GM12865 (cell line): ENCODE measurements at regions not wholly inside any gene's neighbourhood (a gene's known extent, or its start where the extent isn't known, plus 50 kb on each side); places are given as distances from the start of the nearest gene placed in this dataset.

Experiments
- DNase-seq: peaks from one replicate; pipeline ENCODE4 v3.0.0; 2010; ENCODE audit warnings: low read depth
- H3K4me3 ChIP-seq: 2 replicates; pipeline ENCODE4 v1.5.1; 2011; ENCODE audit warnings: mild to moderate bottlenecking, low read depth, low read length, control low read depth
- TF ChIP-seq, protein P1 (sequence below): IDR thresholded peaks from 2 replicates; pipeline ENCODE4 v1.5.1; 2011; ENCODE audit warnings: low read length, control low read depth, low read depth, inconsistent platforms; ENCODE audit not compliant: insufficient read depth; ENCODE audit errors: missing control alignments

DNA sequence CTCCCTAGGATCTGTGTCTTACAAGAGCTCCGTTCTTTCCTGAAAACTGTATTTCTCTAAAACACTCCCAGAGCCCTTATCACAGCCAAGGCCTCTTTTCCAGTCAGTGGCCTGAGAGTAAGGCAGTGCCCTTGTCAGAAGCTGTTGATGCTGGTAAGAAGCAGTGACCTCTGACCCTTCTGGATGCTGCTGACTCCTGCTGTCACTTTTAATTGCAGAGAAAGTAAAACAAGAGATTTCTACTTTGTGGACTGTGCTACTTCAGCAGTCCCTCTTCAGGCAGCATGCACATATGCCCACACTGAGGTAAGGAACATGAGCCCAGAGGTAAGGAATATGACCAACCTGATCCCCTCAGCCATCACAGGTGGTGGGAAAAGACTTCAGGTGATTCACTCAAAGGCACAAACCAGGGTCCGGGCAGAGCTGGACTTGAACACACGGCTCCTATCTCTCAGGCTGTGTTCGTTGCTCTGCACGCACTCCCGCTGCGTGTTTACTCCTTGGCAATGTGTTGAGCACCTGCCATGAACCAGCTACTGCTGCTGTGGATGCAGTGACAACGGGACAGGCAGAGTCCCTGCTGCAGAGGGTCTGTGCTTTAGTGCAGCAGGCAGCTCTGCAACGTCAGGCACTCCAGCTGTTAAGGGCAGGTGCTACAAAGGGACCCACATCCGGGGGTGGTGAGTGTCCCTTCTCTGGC lies 201.9 kb upstream of the CST7 start:
- no peak overlapping the region for H3K4me3 ChIP-seq
- DNase-seq = no peak
- TF ChIP-seq, protein P1, sequence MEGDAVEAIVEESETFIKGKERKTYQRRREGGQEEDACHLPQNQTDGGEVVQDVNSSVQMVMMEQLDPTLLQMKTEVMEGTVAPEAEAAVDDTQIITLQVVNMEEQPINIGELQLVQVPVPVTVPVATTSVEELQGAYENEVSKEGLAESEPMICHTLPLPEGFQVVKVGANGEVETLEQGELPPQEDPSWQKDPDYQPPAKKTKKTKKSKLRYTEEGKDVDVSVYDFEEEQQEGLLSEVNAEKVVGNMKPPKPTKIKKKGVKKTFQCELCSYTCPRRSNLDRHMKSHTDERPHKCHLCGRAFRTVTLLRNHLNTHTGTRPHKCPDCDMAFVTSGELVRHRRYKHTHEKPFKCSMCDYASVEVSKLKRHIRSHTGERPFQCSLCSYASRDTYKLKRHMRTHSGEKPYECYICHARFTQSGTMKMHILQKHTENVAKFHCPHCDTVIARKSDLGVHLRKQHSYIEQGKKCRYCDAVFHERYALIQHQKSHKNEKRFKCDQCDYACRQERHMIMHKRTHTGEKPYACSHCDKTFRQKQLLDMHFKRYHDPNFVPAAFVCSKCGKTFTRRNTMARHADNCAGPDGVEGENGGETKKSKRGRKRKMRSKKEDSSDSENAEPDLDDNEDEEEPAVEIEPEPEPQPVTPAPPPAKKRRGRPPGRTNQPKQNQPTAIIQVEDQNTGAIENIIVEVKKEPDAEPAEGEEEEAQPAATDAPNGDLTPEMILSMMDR = no peak

DNA sequence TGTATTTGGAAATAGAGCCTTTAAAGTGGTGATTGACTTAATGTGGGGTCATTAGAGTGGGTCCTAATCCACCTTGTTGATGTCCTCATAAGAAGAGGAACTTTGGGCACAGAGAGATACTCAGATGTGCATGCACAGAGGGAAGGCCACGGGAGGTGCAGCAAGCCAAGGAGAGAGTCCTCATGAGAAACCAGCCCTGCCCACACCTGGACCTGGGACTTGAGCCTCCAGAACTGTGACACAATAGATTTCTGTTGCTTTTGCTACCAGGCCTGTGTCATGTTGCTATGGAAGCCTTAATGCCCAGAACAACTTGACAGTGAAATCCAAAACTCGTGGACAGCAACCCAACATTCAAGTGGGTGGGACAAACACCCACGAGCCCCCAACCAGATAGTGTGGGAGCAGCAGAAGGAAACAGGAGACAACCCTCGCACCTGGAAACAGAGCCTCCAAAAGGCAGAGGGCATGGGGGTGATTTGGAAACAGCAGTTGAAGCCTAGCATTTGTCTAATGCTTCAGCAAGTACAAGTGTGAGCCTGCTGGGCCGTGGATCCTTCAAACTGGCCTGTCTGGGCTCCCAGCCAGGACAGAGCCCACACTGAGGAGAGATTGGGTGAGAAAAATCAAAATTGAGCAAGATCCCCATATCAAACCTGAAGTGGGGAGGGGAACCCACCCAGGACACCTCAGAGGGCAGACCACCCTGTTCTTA lies 201.0 kb upstream of the CST7 start:
- no peak overlapping the region for H3K4me3 ChIP-seq
- TF ChIP-seq, protein P1 = no peak
- no peak for DNase-seq

DNA sequence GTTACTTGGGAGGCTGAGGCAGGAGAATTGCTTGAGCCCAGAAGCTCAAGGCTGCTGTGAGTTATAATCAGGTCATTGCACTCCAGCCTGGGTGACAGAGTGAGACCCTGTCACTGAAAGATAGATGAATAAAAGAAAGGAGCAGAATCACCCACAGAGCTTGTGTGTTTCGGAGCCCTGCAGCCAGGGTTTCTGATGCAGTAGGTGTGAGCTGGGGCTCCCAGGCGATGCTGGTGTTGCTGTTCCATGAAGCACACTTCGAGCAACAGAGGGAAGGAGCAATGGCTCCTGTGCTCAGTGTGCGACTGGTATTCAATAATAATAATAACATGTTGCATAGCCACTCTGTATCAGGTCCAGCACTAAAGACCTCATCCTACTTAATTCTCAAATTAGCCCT lies 197.5 kb upstream of the CST7 start:
- H3K4me3 ChIP-seq = no peak overlapping the region
- TF ChIP-seq, protein P1 = no peak
- DNase-seq = no peak

DNA sequence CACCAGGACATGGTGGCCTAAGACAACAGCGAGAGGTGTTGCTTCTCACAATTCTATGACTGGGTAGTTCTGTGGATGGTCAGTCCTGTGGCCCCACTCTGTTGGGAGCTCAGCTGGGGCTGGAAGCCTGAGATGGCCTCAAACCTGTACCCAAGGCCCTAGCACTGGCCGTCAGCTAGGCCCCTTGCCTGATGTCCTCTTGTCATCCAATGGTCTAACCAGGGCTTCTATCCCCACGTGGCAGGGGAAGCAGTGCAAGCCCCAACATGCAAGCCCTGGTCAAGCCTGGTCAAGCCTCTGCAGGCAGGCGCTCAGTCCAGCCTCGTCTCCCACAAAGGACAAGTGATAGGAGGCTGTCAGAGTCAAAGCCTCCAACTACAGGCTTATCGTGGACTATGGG lies 196.5 kb upstream of the CST7 start:
- H3K4me3 ChIP-seq = no peak overlapping the region
- DNase-seq = no peak
- TF ChIP-seq, protein P1 = no peak

DNA sequence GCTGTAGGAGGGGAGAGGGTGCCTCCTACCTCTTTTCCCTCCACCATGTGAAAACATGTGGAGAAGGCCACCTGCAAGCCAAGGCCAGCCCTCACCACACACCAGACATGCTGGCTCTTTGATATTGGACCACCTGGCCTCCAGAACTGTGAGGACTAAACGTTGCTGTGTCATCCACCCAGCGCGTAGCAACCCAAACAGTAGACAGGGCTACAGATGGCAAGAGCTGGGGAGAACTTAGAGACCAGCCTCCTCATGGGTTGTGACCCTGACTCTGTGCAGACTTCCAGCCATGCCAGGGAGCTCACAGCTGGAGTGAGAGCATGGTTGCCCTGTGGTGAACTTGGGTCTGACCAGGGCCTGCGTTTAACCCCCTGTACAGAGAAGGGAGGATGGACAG lies 195.9 kb upstream of the CST7 start:
- DNase-seq = no peak
- H3K4me3 ChIP-seq = no peak overlapping the region
- TF ChIP-seq, protein P1 = no peak

DNA sequence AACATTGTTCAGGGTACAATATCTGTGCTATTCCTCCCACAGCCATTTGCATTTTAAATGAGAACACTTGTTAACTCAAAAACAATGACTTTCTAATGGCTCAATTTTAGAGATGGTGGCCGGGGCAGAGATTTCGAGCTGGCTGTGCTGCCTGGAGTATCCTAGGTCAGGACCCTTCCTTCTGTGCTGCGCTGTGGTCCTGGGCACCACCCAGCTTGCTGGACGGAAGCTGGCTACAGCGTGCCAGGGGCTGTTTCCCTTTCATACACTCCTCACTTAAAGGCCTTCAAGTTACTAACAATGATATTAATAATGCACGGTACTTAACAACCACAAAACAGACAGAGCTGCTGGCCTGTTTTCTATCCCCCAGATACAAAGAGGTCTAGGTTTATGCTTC lies 194.4 kb upstream of the CST7 start:
- no peak overlapping the region for H3K4me3 ChIP-seq
- TF ChIP-seq, protein P1 = no peak
- DNase-seq = no peak
